Activated naive CD8-positive, alpha-beta T cell (primary cell): ENCODE measurements at regions not wholly inside any gene's neighbourhood (a gene's known extent, or its start where the extent isn't known, plus 50 kb on each side); places are given as distances from the start of the nearest gene placed in this dataset.

Experiments
- H3K27ac Mint-ChIP-seq: one replicate; pipeline ENCODE4 v1.8.0; 2021; ENCODE audit warnings: mixed read lengths
- H3K27me3 Mint-ChIP-seq: one replicate; pipeline ENCODE4 v1.8.0; 2021; ENCODE audit warnings: mixed read lengths
- H3K36me3 Mint-ChIP-seq: one replicate; pipeline ENCODE4 v1.8.0; 2021; ENCODE audit warnings: mixed read lengths
- H3K4me1 Mint-ChIP-seq: one replicate; pipeline ENCODE4 v1.8.0; 2021; ENCODE audit warnings: low read depth, mixed read lengths
- H3K4me3 Mint-ChIP-seq: one replicate; pipeline ENCODE4 v1.8.0; 2021; ENCODE audit warnings: mild to moderate bottlenecking, mixed read lengths
- H3K9me3 Mint-ChIP-seq: one replicate; pipeline ENCODE4 v1.8.0; 2021; ENCODE audit warnings: low read depth, mixed read lengths

DNA sequence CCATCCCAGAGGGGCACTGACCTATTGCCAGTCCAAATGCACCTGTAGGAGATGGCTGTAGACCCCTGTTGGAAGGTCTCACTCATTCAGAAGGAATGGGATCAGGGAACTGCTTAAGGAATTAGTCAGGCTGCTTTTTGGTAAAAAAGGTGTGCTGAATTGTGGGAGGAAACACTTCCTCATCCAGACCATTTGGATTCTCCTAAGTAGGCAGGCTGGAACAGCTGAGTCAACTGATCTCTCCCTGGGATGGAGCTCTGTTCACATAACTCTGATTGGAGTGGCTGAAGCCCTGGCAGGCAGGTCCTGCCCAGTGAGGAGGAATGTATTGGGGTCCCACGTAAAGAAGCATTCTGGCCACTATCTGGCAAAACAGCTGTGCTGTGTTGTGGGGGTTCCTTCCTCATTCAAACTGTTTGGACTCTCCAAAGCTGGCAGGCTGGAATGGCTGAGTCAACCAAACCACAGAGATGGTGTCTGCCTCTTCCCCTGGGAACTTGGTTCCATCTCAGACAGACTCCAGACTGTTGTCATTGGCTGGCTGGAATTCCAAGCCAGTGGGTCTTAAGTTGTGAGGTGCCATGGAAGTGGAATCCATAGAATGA, 70.7 kb upstream of the PDC start:
- Mint-ChIP-seq H3K4me3 (no peak overlapping the region), H3K9me3 (no peaks in the 10 kb centered on the region), H3K27ac (no peak overlapping the region), H3K4me1 (no peaks in the 10 kb centered on the region), H3K27me3 (no peaks in the 10 kb centered on the region), H3K36me3 (peaks cover 18% of the 10 kb centered on the region)

DNA sequence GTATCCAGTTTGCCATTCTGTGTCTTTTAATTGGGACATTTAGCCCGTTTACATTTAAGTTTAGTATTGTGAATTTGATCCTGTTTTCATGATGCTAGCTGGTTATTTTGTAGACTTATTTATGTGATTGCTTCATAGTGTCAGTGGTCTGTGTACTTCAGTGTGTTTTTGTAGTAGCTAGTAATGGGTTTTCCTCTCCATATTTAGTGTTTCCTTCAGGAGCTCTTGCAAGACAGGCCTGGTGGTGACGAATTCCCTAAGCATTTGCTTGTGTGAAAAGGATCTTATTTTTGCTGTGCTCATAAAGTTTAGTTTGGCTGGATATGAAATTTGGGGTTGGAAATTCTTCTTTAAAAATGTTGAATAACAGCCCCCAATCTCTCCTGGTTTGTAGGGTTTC, 69.2 kb upstream of the PDC start:
- peaks cover 18% of the 10 kb centered on the region for H3K36me3 Mint-ChIP-seq
- no peak overlapping the region for H3K27ac Mint-ChIP-seq
- no peaks in the 10 kb centered on the region for H3K4me1 Mint-ChIP-seq
- no peaks in the 10 kb centered on the region for H3K27me3 Mint-ChIP-seq
- H3K9me3 Mint-ChIP-seq = peaks cover 4% of the 10 kb centered on the region
- no peak overlapping the region for H3K4me3 Mint-ChIP-seq

DNA sequence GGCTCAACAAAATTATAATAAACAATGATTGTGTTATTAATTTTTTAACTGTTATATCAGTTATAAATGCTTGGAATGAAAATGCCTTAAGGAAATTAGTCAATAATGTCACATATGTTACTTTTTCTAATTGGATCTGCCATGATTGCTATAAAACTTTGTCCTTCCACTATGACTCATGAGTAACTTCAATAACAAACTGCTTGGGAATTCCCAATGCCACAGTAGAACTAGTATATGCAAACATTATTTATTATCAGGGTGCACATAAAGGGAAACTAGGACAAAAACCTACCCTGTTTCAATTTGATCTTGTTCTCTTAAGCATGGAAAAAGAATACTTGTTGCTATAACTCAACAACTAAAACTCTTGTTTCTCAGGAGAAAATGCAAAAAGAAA, 59.1 kb upstream of the PDC start:
- Mint-ChIP-seq H3K4me3 (no peak overlapping the region), H3K27me3 (no peaks in the 10 kb centered on the region), H3K9me3 (peaks cover 21% of the 10 kb centered on the region), H3K27ac (no peak overlapping the region), H3K36me3 (peaks cover 6% of the 10 kb centered on the region), H3K4me1 (no peaks in the 10 kb centered on the region)

DNA sequence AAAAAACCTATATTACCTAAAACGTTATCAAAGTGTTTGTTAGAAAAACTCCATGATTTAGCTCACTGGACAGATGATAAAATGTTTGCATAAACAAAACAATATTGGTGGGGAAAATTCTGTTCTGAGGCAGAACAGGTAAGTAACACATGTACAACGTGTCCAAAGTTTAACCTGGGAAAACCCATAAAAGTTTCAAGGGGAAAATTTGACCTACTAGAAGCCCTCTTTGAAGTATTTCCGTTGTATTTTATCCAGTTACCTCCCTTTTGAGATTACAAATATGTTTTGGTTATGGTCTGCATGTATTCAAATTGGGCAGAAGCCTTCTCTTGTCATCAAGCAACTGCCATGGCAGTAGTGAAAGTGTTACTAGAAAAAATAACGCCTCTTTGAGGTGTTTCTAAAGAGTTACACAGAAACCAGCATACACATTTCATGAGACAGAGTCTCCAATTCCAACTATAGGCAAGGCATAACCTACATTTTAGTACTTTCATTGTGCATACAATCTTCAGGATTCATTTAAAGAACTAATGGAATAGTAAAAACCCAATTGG, 58.0 kb upstream of the PDC start:
- peaks cover 8% of the 10 kb centered on the region for H3K36me3 Mint-ChIP-seq
- H3K27ac Mint-ChIP-seq = no peak overlapping the region
- H3K4me1 Mint-ChIP-seq = no peaks in the 10 kb centered on the region
- H3K27me3 Mint-ChIP-seq = peaks cover 2% of the 10 kb centered on the region
- no peak overlapping the region for H3K4me3 Mint-ChIP-seq
- H3K9me3 Mint-ChIP-seq = peaks cover 15% of the 10 kb centered on the region

DNA sequence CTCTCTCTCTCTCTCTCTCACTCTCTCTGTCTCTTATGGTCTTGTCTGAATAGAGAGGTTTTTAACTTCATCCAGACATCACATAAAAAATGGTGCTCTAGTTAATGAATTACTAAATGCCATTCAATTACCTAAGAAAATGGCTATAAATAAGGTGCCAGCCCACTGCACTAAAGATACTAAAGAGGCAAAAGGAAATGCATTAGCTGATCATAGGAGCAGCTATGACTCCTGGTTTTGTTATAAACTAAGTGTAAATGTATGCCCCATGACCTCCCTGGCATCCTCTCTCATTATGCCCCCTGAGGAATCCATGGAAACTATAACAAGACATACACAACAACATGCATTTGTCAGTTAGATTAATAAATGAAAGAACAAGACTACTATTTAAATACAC, 57.5 kb upstream of the PDC start:
- H3K27ac Mint-ChIP-seq = no peak overlapping the region
- no peak overlapping the region for H3K4me3 Mint-ChIP-seq
- peaks cover 8% of the 10 kb centered on the region for H3K36me3 Mint-ChIP-seq
- peaks cover 2% of the 10 kb centered on the region for H3K27me3 Mint-ChIP-seq
- H3K4me1 Mint-ChIP-seq = no peaks in the 10 kb centered on the region
- peaks cover 12% of the 10 kb centered on the region for H3K9me3 Mint-ChIP-seq

DNA sequence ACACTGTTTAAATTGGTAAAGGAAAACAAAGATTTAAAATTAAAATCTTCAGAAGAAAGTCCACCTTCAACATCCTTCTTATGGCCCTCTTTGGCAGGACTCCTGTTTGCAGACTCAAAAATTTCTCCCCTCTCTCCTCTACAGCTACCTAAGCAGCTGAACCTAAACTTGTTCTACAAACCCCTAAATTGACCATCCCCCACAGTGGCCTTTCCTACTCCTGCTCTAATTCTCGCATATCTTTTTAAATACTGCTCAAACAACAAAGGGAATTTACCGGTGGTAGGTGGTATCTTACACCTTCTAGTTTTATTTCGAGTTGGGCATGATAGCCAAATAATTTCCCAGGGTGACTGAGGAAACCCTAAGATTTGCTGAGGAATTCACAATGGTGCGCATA, 53.5 kb upstream of the PDC start:
- peaks cover 2% of the 10 kb centered on the region for H3K27me3 Mint-ChIP-seq
- peaks cover 7% of the 10 kb centered on the region for H3K36me3 Mint-ChIP-seq
- no peak overlapping the region for H3K4me3 Mint-ChIP-seq
- no peaks in the 10 kb centered on the region for H3K4me1 Mint-ChIP-seq
- no peak overlapping the region for H3K27ac Mint-ChIP-seq
- no peaks in the 10 kb centered on the region for H3K9me3 Mint-ChIP-seq

DNA sequence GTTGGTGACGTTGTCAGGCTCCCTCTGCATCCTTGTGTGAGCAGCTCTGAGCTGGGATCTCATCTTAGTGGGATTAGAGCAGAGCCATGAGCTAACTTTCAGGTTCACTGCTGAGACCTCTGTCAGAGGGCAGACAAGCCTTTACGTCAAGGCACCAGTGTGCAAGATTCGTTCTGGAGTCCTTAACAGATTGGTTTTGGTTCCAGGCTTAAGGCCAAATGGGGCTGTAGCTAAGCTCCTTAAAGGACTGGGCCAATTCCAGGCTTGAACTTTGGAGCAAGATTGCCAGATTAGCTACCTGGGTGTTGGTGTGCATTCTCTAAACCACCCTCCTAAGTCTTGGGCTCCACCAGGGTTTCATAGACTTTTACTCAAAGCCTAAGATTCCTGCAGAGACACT, 52.6 kb upstream of the PDC start:
- no peak overlapping the region for H3K27ac Mint-ChIP-seq
- H3K4me1 Mint-ChIP-seq = no peaks in the 10 kb centered on the region
- peaks cover 2% of the 10 kb centered on the region for H3K27me3 Mint-ChIP-seq
- no peak overlapping the region for H3K4me3 Mint-ChIP-seq
- no peaks in the 10 kb centered on the region for H3K9me3 Mint-ChIP-seq
- peaks cover 8% of the 10 kb centered on the region for H3K36me3 Mint-ChIP-seq

DNA sequence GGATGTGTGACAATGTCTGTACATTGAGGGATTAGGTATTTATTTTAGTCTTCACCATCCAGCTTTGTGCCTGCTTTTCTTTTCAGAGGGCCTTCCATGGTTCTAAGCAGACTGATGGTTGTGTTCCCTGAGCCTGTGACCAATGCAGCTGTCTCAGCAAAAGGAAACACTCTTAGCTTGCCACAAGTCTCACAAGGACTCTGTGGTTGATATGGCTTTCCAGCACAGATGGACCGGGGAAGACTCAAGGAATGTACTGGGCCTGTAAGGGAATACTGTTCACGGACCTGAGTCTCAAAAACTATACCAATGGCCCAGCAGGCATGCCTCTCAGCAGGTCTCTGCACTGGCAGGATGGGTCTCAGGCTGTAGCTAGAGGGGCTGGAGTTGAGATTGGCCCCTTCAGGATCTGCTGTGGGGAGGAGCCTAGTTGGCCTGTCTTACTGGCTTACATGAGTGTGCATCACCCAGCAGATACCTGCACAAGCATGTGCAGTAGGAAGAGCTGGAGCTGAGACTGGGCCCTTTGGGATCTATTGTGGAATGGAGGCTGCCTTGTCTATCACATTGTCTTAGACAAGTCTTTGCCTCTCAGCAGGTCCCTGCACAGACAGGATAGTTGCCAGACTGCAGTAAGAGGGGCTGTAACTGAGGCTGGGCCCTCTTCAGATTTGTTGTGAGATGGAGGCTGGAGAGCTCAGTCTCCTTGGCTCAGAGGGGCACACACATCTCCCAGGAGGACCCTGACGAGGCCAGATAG, 52.0 kb upstream of the PDC start:
- peaks cover 2% of the 10 kb centered on the region for H3K27me3 Mint-ChIP-seq
- H3K9me3 Mint-ChIP-seq = no peaks in the 10 kb centered on the region
- peaks cover 11% of the 10 kb centered on the region for H3K36me3 Mint-ChIP-seq
- no peaks in the 10 kb centered on the region for H3K4me1 Mint-ChIP-seq
- no peak overlapping the region for H3K27ac Mint-ChIP-seq
- no peak overlapping the region for H3K4me3 Mint-ChIP-seq

DNA sequence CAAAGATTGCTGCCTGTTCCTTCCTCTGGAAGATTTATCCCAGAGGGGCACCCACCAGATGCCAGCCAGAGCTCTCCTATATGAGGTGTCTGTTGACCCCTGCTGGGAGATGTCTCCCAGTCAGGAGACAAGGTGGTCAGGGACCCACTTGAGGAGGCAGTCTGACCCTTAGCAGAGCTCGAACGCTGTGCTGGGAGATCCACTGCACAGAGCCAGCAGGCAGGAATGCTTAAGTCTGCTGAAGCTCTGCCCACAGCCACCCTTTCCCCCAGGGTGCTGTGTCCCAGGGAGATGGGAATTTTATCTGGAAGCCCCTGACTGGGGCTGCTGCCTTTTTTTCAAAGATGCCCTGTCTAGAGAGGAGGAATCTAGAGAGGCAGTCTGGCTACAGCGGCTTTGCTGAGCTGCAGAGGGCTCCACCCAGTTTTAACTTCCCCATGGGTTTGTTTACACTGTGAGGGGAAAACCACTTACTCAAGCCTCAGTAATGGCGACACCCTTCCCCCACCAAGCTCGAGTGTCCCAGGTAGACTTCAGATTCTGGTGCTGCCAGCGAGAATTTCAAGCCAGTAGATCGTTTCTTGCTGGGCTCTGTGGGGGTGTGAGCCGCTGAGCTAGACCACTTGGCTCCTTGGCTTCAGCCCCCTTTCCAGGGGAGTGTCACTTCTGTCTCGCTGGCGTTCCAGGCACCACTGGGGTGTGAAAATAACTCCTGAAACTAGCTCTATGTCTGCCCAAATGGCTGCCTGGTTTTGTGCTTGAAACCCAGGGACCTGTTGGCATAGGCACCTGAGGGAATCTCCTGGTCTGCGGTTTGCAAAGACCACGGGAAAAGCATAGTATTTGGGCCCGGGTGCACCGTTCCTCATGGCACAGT, 51.1 kb upstream of the PDC start:
- H3K27ac Mint-ChIP-seq = no peak overlapping the region

More for the DNA sequence above, 51.1 kb upstream of the PDC start:
- no peaks in the 10 kb centered on the region for H3K9me3 Mint-ChIP-seq
- H3K4me1 Mint-ChIP-seq = no peaks in the 10 kb centered on the region
- H3K36me3 Mint-ChIP-seq = peaks cover 11% of the 10 kb centered on the region
- no peak overlapping the region for H3K4me3 Mint-ChIP-seq
- H3K27me3 Mint-ChIP-seq = peaks cover 2% of the 10 kb centered on the region
